ENCODE measurements at regions not wholly inside any gene's neighbourhood (a gene's known extent, or its start where the extent isn't known, plus 50 kb on each side); places are given as distances from the start of the nearest gene placed in this dataset.

GRCh38 chr5:27472871-27473270 lies 434.5 kb upstream of the CDH9 start:
- TF ChIP-seq POLR2A (IDR thresholded peaks at IDR 0.05) (no peak), POLR2AphosphoS5 (IDR thresholded peaks at IDR 0.05) (no peak), CTCF (IDR thresholded peaks at IDR 0.05) (no peak)
- Histone ChIP-seq H3K9me3 (peaks cover 16 to 18% of the 10 kb centered on the region in 2 donors), H3K27me3 (no peaks in the 10 kb centered on the region), H3K27ac (no peak overlapping the region), H3K36me3 (no peaks in the 10 kb centered on the region), H3K4me1 (no peaks in the 10 kb centered on the region), H3K4me3 (no peak overlapping the region)
- DNase-seq (ENCODE audit: low spot score in 2 of 2): no peak
- intact Hi-C loops (cut with DNase I; ENCODE audit: low total_unique reads): loop anchor here (10.0 kb wide), 1 partner anchor 1128 kb away; no protein-coding TSS in a partner anchor

- H3K36me3 ChIP-seq: no peaks in the 10 kb centered on the region
- no peak overlapping the region for H3K27ac ChIP-seq
- H3K9me3 ChIP-seq: peaks cover 12 to 16% of the 10 kb centered on the region in 2 donors
- no peaks in the 10 kb centered on the region for H3K27me3 ChIP-seq
- intact Hi-C loops (cut with DNase I; ENCODE audit: low total_unique reads): loop anchor here (10.0 kb wide), 1 partner anchor 1127 kb away; no protein-coding TSS in a partner anchor
- no peak for DNase-seq (ENCODE audit: low spot score in 2 of 2)
- no peak overlapping the region for H3K4me3 ChIP-seq
- H3K4me1 ChIP-seq: no peaks in the 10 kb centered on the region
- TF ChIP-seq POLR2AphosphoS5 (IDR thresholded peaks at IDR 0.05): no peak
- TF ChIP-seq POLR2A (IDR thresholded peaks at IDR 0.05): no peak
- no peak for TF ChIP-seq CTCF (IDR thresholded peaks at IDR 0.05)
Observed at GRCh38 chr5:27472000-27472763, 433.8 kb upstream of the CDH9 start.

GRCh38 chr5:27466959-27467358 lies 428.6 kb upstream of the CDH9 start:
- Histone ChIP-seq H3K27ac (no peak overlapping the region), H3K4me3 (no peak overlapping the region), H3K36me3 (no peaks in the 10 kb centered on the region), H3K4me1 (no peaks in the 10 kb centered on the region), H3K9me3 (peaks cover 0 to under 1% of the 10 kb centered on the region in 2 donors), H3K27me3 (no peaks in the 10 kb centered on the region)
- DNase-seq (ENCODE audit: low spot score in 2 of 2): no peak
- intact Hi-C loops (cut with DNase I; ENCODE audit: low total_unique reads): no loop called here
- TF ChIP-seq POLR2A (IDR thresholded peaks at IDR 0.05) (no peak), POLR2AphosphoS5 (IDR thresholded peaks at IDR 0.05) (no peak), CTCF (IDR thresholded peaks at IDR 0.05) (no peak)

- H3K27ac ChIP-seq: no peak overlapping the region
- H3K4me3 ChIP-seq: no peak overlapping the region
- H3K27me3 ChIP-seq: no peaks in the 10 kb centered on the region
- H3K9me3 ChIP-seq: no peaks in the 10 kb centered on the region
- intact Hi-C loops (cut with DNase I; ENCODE audit: low total_unique reads): no loop called here
- H3K36me3 ChIP-seq: no peaks in the 10 kb centered on the region
- no peak for DNase-seq (ENCODE audit: low spot score in 2 of 2)
- no peak for TF ChIP-seq CTCF (IDR thresholded peaks at IDR 0.05)
- no peak for TF ChIP-seq POLR2A (IDR thresholded peaks at IDR 0.05)
- TF ChIP-seq POLR2AphosphoS5 (IDR thresholded peaks at IDR 0.05): no peak
- no peaks in the 10 kb centered on the region for H3K4me1 ChIP-seq
Observed at GRCh38 chr5:27465140-27465539, 426.8 kb upstream of the CDH9 start.

- no peak for DNase-seq (ENCODE audit: low spot score in 2 of 2)
Observed at GRCh38 chr5:27463446-27464149, 425.2 kb upstream of the CDH9 start.

More at GRCh38 chr5:27463446-27464149, 425.2 kb upstream of the CDH9 start:
- Histone ChIP-seq H3K27ac (no peak overlapping the region), H3K9me3 (no peaks in the 10 kb centered on the region), H3K27me3 (no peaks in the 10 kb centered on the region), H3K4me1 (no peaks in the 10 kb centered on the region), H3K36me3 (no peaks in the 10 kb centered on the region), H3K4me3 (no peak overlapping the region)
- intact Hi-C loops (cut with DNase I; ENCODE audit: low total_unique reads): no loop called here
- TF ChIP-seq POLR2AphosphoS5 (IDR thresholded peaks at IDR 0.05) (no peak), POLR2A (IDR thresholded peaks at IDR 0.05) (no peak), CTCF (IDR thresholded peaks at IDR 0.05) (no peak)
